H9 (cell line): ENCODE measurements at regions not wholly inside any gene's neighbourhood (a gene's known extent, or its start where the extent isn't known, plus 50 kb on each side); places are given as distances from the start of the nearest gene placed in this dataset.

Experiments used
- DNase-seq: peaks from one replicate; pipeline ENCODE4 v3.0.0-alpha.2; 2017
- H2AFZ ChIP-seq: one replicate; pipeline ENCODE4 v1.6.1; 2013; ENCODE audit warnings: mild to moderate bottlenecking, low read length, control low read depth, moderate library complexity
- H2AK5ac ChIP-seq: 2 replicates; pipeline ENCODE4 v1.6.1; 2013; ENCODE audit warnings: low read length, control low read depth, mixed read lengths; ENCODE audit not compliant: insufficient read length
- H2BK120ac ChIP-seq: one replicate; pipeline ENCODE4 v1.6.1; 2013; ENCODE audit warnings: low read depth, mild to moderate bottlenecking, low read length, control low read depth, inconsistent platforms; ENCODE audit not compliant: poor library complexity, severe bottlenecking
- H2BK12ac ChIP-seq: 2 replicates; pipeline ENCODE4 v1.6.1; 2013; ENCODE audit warnings: low read length, control low read depth, mixed read lengths, low read depth; ENCODE audit not compliant: insufficient read length
- H2BK15ac ChIP-seq: 2 replicates; pipeline ENCODE4 v1.6.1; 2013; ENCODE audit warnings: low read depth, low read length, control low read depth
- H2BK20ac ChIP-seq: one replicate; pipeline ENCODE4 v1.6.1; 2013; ENCODE audit warnings: low read depth, mild to moderate bottlenecking, low read length, control low read depth, inconsistent platforms; ENCODE audit not compliant: poor library complexity, severe bottlenecking
- H2BK5ac ChIP-seq: 2 replicates; pipeline ENCODE4 v1.6.1; 2013; ENCODE audit warnings: low read length, control low read depth, mixed read lengths; ENCODE audit not compliant: insufficient read length
- H3K14ac ChIP-seq: 2 replicates; pipeline ENCODE4 v1.6.1; 2013; ENCODE audit warnings: low read length, control low read depth; ENCODE audit not compliant: insufficient read depth
- H3K18ac ChIP-seq: 2 replicates; pipeline ENCODE4 v1.6.1; 2013; ENCODE audit warnings: low read depth, mild to moderate bottlenecking, mixed read lengths, low read length, control low read depth; ENCODE audit not compliant: insufficient read length
- H3K23ac ChIP-seq: 2 replicates; pipeline ENCODE4 v1.6.1; 2013; ENCODE audit warnings: low read length, control low read depth, mixed read lengths, low read depth; ENCODE audit not compliant: insufficient read length
- H3K23me2 ChIP-seq: 2 replicates; pipeline ENCODE4 v1.6.1; 2013; ENCODE audit warnings: low read depth, mild to moderate bottlenecking, mixed read lengths, low read length, control low read depth; ENCODE audit not compliant: insufficient read length, poor library complexity, severe bottlenecking
- H3K27ac ChIP-seq: 2 replicates; pipeline ENCODE4 v1.5.1; 2013; ENCODE audit warnings: low read length, control low read depth, mixed read lengths, low read depth; ENCODE audit not compliant: insufficient read length
- H3K27me3 ChIP-seq: 2 replicates; pipeline ENCODE4 v1.6.1; 2013; ENCODE audit warnings: low read length, control low read depth, inconsistent platforms; ENCODE audit not compliant: insufficient read depth
- H3K4ac ChIP-seq: 2 replicates; pipeline ENCODE4 v1.6.1; 2013; ENCODE audit warnings: low read depth, mild to moderate bottlenecking, control low read depth, inconsistent platforms, low read length, moderate library complexity
- H3K4me1 ChIP-seq: 2 replicates; pipeline ENCODE4 v1.6.1; 2013; ENCODE audit warnings: low read length, control low read depth, inconsistent platforms; ENCODE audit not compliant: insufficient read depth
- H3K4me2 ChIP-seq: 2 replicates; pipeline ENCODE4 v1.6.1; 2013; ENCODE audit warnings: low read length, control low read depth, mixed read lengths; ENCODE audit not compliant: insufficient read length, insufficient read depth
- H3K56ac ChIP-seq: 2 replicates; pipeline ENCODE4 v1.6.1; 2013; ENCODE audit warnings: low read depth, mild to moderate bottlenecking, mixed read lengths, low read length, control low read depth; ENCODE audit not compliant: insufficient read length
- H3K79me1 ChIP-seq: 2 replicates; pipeline ENCODE4 v1.6.1; 2013; ENCODE audit warnings: low read depth, mild to moderate bottlenecking, moderate library complexity, low read length, control low read depth, inconsistent platforms; ENCODE audit not compliant: insufficient read depth, poor library complexity, severe bottlenecking
- H3K79me2 ChIP-seq: 2 replicates; pipeline ENCODE4 v1.6.1; 2013; ENCODE audit warnings: low read length, control low read depth, inconsistent platforms; ENCODE audit not compliant: insufficient read depth
- H3K9ac ChIP-seq: 2 replicates; pipeline ENCODE4 v1.6.1; 2013; ENCODE audit warnings: low read length, control low read depth, mixed read lengths; ENCODE audit not compliant: insufficient read length; ENCODE audit errors: extremely low read depth
- H3K9me3 ChIP-seq: one replicate; pipeline ENCODE4 v1.6.1; 2013; ENCODE audit warnings: low read depth, low read length, inconsistent platforms; ENCODE audit not compliant: control insufficient read depth
- H3T11ph ChIP-seq: one replicate; pipeline ENCODE4 v1.6.1; 2013; ENCODE audit warnings: mild to moderate bottlenecking, low read length, control low read depth, inconsistent platforms
- H4K20me1 ChIP-seq: one replicate; pipeline ENCODE4 v1.6.1; 2013; ENCODE audit not compliant: control insufficient read depth, insufficient read length, insufficient read depth
- H4K5ac ChIP-seq: 2 replicates; pipeline ENCODE4 v1.6.1; 2013; ENCODE audit warnings: low read depth, mild to moderate bottlenecking, mixed read lengths, low read length, control low read depth; ENCODE audit not compliant: insufficient read length
- H4K8ac ChIP-seq: replicated peaks from 2 replicates; pipeline ENCODE4 v1.6.1; 2013; ENCODE audit warnings: low read length, control low read depth, mixed read lengths, low read depth; ENCODE audit not compliant: insufficient read length
- H4K91ac ChIP-seq: 2 replicates; pipeline ENCODE4 v1.6.1; 2013; ENCODE audit warnings: low read depth, mild to moderate bottlenecking, moderate library complexity, mixed read lengths, low read length, control low read depth; ENCODE audit not compliant: insufficient read length
- H3K27ac Mint-ChIP-seq, 3 experiments: 2 replicates in 2 of 3; 3 replicates in 1 of 3; pipeline ENCODE4 v1.8.0; 2020 to 2021; ENCODE audit warnings: mixed read lengths in 3 of 3, mild to moderate bottlenecking in 1 of 3, moderate library complexity in 1 of 3
- H3K27me3 Mint-ChIP-seq: 2 replicates; pipeline ENCODE4 v1.8.0; 2021; ENCODE audit warnings: low read depth, mild to moderate bottlenecking, moderate library complexity, mixed read lengths
- H3K36me3 Mint-ChIP-seq, 3 experiments: 2 replicates in 2 of 3; 3 replicates in 1 of 3; pipeline ENCODE4 v1.8.0; 2020 to 2021; ENCODE audit warnings: low read depth in 3 of 3, mixed read lengths in 3 of 3; ENCODE audit not compliant: insufficient read depth in 1 of 3
- H3K4me1 Mint-ChIP-seq, 2 experiments: 2 replicates each; pipeline ENCODE4 v1.8.0; 2020; ENCODE audit warnings: mixed read lengths in 2 of 2
- H3K4me3 Mint-ChIP-seq, 2 experiments: 2 replicates in 1 of 2; 3 replicates in 1 of 2; pipeline ENCODE4 v1.8.0; 2020 to 2021; ENCODE audit warnings: mild to moderate bottlenecking in 2 of 2, mixed read lengths in 2 of 2, moderate library complexity in 1 of 2
- H3K9me3 Mint-ChIP-seq, 2 experiments: 2 replicates in 1 of 2; 3 replicates in 1 of 2; pipeline ENCODE4 v1.8.0; 2020; ENCODE audit warnings: mild to moderate bottlenecking in 2 of 2, mixed read lengths in 2 of 2, moderate library complexity in 1 of 2
- CTCF ChIP-seq: fragments of 200-600 bp; sonication (generic); conservative IDR thresholded peaks from 3 replicates; pipeline ENCODE4 v1.8.0; 2021; ENCODE audit warnings: antibody characterized with exemption, mild to moderate bottlenecking
- WGBS: extraction: QIAGEN DNeasy Blood & Tissue Kit; methylation state at CpG from one replicate; pipeline ENCODE4 v1.1.7; 2013; ENCODE audit warnings: missing lambda C conversion rate, low lambda C conversion rate, mixed read lengths; ENCODE audit not compliant: insufficient read length; ENCODE audit errors: extremely low coverage; 5-methylcytosine and 5-hydroxymethylcytosine counted together

GRCh38 chr16:65733721-65734120 is 611.9 kb upstream of the CDH11 start:
- H3T11ph ChIP-seq = no peak overlapping the region
- H3K4ac ChIP-seq = no peak overlapping the region
- no peak overlapping the region for H3K56ac ChIP-seq
- no peak overlapping the region for H3K18ac ChIP-seq
- no peaks in the 10 kb centered on the region for H3K23me2 ChIP-seq
- peaks cover 14% of the 10 kb centered on the region in 2 experiments; a peak in 3 of 5 replicates for H3K9me3 Mint-ChIP-seq
- H4K91ac ChIP-seq = no peak overlapping the region
- no peak overlapping the region for H3K27ac Mint-ChIP-seq
- H3K4me1 ChIP-seq = no peaks in the 10 kb centered on the region; the same call in 1 of the 2 replicates
- WGBS = no CpG with 5 or more reads among the region's 3 CpGs
- H3K4me2 ChIP-seq = no peak overlapping the region
- H3K27me3 ChIP-seq = no peaks in the 10 kb centered on the region
- no peaks in the 10 kb centered on the region for H3K79me1 ChIP-seq
- H3K4me3 Mint-ChIP-seq = no peak overlapping the region
- H3K14ac ChIP-seq = no peak overlapping the region
- no peaks in the 10 kb centered on the region for H4K20me1 ChIP-seq
- H3K23ac ChIP-seq = no peak overlapping the region
- no peak overlapping the region for H3K9ac ChIP-seq
- no peak for DNase-seq
- TF ChIP-seq CTCF = no peak
- peaks cover 6% of the 10 kb centered on the region for H3K9me3 ChIP-seq
- no peak overlapping the region for H4K5ac ChIP-seq
- H2BK20ac ChIP-seq = no peak overlapping the region
- no peak overlapping the region for H2AK5ac ChIP-seq
- no peak overlapping the region for H2AFZ ChIP-seq
- H4K8ac ChIP-seq = no peak overlapping the region
- peaks cover 0 to 20% (median 11%) of the 10 kb centered on the region in 3 experiments; a peak in 5 of 7 replicates for H3K36me3 Mint-ChIP-seq
- H3K27ac ChIP-seq = no peak overlapping the region
- no peak overlapping the region for H2BK12ac ChIP-seq
- no peaks in the 10 kb centered on the region for H3K79me2 ChIP-seq
- H3K4me1 Mint-ChIP-seq = peaks cover 25 to 35% of the 10 kb centered on the region in 2 experiments
- no peak overlapping the region for H2BK120ac ChIP-seq
- peaks cover 2% of the 10 kb centered on the region for H3K27me3 Mint-ChIP-seq
- H2BK15ac ChIP-seq = no peak overlapping the region
- H2BK5ac ChIP-seq = no peak overlapping the region
